NCI-H524 (cell line): ENCODE measurements at regions not wholly inside any gene's neighbourhood (a gene's known extent, or its start where the extent isn't known, plus 50 kb on each side); places are given as distances from the start of the nearest gene placed in this dataset.
"Not testable (repeated sequence)": the region's sequence is repeated elsewhere in the genome, so short reads cannot be mapped to it uniquely, and the experiment has no call there.

Experiments used
- DNase-seq, 2 experiments: peaks; one replicate each; lab custom pipeline; 2025; lab: John Stamatoyannopoulos, UW

DNA sequence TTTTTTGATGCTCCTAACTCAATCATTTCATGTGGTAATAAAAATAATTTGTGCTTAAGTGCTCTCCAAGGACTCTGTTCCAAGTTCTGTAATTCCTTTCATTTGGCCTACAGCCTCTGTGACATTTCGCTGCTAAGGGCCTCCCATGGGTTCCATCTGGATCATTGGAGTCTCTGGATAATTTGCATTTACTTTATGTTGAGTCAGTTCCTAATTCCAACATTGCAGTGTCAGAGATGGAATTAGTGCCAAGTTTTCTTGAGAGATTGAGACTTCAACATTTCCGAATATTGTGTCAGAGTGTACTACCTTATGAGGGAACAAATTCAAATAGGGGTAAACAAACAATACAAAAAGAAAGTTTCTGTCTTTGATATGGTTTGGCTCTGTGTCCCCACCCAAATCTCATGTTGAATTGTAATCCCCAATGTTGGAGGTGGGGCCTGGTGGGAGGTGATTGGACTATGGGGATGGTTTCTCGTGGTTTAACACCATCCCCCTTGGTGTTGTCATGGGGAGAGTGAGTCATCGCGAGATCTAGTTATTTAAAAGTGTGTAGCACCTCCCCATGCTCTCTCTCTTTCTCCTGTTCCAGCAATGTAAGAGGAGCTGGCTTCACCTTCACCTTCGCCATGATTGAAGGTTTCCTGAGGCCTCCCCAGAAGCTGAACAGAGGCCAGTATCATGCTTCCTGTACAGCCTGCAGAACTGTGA, 244.1 kb upstream of the TBX18 start:
- no peak for DNase-seq

DNA sequence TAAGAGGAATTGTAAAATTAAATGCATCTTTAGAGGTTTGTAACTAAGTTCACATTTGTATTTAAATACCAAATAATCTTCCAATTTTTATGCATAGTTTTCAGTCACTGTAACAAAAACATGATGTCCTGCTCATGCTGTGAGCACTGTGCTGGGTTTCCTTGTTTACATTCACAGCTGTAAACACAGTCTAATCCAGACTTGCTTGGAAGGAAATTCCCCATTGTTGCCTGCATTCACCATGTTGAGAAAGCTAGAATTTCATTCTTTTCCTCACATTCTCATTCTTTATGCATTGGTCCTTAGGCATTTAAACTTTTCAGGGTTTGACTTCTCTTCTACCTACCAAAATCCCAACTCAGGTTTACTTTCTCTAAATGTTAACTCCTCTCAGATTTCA, 242.0 kb upstream of the TBX18 start:
- no peak for DNase-seq

DNA sequence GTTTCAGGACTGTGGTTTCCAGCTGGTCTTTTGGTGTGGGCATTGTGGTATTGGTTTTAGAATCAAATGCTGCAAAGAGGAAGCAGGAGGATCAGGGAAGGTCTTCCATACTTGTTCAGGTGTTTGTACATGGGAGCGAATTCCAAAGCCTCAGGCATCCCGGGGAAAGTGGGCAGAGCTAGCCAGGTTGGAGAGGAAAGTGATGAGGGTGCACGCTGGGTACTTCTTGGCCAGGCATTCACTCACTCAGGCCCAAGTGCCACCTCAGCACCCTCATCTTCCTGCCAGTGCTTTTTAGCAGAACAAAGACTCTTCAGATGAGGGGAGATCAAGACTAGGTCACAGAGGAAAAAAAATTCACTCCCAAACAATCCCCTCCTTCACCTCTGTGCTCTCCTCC, 241.1 kb upstream of the TBX18 start:
- no peak for DNase-seq

DNA sequence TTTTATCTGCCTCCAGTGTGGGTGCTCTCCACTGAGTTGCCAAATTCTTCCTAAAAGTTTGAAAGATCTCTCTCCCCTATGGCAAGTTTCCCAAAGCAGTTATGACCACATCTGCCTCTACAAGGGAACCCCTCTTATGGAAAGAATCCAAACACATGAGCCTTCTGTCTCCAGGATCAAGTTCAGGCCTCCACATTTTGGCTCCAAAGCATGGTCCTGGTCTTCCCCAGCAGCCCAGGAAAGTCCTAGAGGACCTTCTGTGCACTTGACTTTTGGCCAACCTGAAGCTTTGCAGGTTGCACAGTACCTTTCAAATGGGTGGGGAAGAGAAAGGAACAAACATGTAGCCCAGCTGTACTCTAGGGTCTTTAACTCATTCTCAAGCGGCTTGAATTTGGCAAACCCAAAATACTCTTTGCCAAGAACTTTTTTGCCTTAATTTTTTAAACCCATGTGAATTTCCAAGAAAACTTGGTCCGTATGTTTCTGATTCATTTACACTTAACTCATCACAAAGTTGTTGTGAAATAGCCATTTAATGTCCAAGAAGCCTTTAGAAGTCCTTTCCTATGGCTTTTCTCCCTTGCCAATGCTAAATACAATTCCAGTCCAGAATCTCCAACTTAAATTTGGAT, 240.1 kb upstream of the TBX18 start:
- no peak for DNase-seq

DNA sequence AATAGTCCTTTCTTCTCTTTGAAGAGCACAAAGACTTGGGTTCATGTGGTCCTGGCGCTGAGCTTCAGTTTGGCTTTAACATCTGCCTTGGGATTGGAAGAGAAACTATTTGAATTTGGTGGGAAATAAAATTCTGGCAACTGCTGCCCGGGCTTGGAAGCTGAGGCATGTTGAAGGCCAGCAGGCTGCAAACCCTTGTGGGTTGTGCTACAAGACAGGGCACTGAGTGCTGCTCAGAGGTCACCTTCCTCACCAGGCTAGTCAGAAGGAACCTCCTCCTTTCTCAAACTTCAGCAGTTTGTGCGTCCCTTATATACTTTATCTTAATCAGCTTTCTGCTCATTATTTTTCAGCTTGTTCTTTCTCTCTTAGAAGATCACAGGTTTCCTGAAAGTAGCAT, 238.4 kb upstream of the TBX18 start:
- DNase-seq = no peak

DNA sequence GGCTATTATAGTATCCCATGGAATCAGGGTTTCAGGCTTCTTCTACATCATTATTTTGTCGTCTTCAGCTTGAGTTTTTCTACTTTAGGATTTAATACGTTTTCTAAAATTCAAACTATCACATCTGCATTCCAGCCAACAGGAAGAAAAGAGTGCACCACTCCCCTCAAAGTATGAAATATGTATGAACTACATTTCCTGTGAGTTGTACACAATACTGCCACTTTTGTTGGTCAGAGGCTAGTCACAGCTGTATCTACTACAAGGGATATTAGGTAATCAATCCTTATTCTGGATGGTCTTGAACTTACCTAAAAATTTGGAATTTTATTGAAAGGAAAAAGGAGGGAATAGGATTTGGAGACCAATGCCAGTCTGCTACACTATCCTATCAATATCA, 235.6 kb upstream of the TBX18 start:
- DNase-seq = no peak

DNA sequence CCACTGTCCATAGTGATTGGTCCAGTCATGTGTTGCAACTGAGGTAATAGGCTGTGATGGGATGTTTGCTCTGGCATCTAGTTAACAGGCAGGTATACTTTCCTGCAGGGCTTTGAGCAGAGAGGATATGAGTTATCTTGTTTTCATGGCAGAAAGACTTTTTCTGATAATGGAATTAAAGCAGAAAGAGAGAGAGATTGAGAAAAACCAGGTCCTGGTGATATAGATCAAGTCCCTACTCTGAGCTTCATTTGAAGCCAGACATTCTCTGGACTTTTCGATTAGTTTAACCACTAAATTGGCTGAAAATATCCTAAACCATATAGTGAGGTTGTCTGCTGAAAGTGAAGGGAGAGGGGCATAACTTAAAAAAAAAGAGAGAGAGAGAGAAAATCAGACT, 233.8 kb upstream of the TBX18 start:
- DNase-seq = no peak

DNA sequence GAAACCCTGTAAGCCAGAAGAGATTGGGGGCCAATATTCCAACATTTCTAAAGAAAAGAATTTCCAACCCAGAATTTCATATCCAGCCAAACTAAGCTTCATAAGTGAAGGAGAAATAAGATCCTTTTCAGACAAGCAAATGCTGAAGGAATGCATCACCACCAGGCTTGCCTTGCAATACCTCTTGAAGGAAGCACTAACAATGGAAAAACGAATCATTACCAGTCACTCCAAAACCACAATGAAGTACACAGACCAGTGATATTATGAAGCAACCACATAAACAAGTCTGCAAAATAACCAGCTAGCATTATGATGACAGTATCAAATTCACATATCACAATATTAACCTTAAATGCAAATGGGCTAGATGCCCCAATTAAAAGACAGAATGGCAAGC, 224.4 kb upstream of the TBX18 start:
- not testable (repeated sequence) for DNase-seq

DNA sequence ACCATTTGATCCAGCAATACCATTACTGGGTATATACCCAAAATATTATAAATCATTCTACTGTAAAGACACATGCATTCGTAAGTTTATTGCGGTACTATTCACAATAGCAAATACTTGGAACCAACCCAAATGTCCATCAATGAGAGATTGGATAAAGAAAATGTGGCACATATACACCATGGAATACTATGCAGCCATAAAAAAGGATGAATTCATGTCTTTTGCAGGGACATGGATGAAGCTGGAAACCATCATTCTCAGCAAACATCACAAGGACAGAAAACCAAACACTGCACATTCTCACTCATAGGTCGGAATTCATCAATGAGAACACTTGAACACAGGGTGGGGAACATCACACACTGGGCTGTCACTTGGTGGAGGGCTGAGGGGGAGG, 221.1 kb upstream of the TBX18 start:
- not testable (repeated sequence) for DNase-seq

DNA sequence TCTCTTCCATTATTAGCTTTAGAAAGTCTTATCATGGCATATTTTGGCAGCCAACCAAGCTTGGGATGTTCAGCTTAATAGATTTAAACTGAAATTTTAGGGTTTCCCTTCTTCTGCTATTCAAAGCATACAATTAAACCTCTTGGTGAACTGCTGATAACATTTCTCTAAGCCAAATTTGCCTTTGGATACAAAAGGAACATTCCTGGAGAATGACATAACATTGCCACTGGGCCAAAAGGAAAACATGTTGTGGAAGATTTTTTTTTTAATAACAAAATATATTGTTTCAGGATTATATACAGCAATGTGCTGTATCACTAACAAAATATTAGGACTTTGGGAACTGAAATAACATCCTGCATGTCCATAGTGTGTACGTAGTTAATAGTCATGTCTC, 215.1 kb upstream of the TBX18 start:
- DNase-seq = no peak

DNA sequence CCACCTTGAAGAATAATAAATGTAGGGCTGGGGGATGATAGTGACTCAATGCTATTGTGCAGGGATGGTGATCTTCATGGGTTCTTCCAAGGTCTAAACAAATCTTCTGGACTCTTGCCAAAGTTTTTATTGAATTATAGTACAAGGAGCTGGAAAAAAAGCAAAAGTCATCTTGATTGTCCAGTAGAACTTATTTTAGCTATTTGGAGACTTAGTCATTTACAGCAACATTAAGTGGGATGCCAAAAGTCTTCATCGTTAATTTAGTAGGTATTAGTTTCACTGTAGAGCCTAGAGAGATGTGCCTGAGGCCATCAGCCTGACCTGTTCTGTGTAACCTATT, 212.9 kb upstream of the TBX18 start:
- DNase-seq = no peak

DNA sequence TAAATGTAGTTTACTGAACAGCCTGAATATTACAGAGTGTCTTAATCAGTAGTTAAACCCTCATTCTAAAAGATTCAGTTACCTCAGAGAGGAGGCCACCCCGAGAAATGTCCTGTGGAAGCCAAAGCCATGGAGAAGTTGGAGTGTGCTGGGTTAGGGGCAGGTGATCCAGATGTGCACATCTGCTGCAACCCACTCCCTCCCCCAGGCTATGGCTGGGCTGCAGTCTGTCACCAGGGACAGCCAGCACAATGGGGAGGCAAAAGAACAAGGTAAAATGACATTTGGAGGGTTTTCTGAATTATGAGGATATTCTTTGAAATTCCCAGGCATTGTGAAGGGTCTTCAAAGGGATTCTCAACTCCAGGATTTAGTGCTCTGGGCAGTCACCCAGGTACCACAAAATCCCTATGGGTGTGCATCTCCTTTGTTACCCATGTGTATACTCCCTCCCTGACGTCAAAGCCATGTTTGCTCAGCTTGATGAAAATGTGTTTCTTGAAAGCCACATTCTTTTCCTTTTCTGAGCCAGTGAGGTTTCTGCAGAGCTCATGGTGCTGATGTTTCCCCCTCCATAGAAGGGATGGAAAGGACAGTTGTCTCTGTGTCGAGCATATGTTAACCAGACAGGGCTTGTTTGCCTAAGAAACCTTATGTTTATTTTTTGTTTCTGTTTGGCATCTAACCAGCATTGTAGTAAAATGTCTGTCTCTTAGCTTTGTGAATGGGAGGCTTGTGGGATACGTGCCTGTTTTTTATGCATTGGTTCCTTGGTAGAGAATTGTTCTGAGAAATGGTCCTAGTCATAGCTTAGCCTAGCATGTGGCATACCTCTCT, 212.3 kb upstream of the TBX18 start:
- DNase-seq = no peak

DNA sequence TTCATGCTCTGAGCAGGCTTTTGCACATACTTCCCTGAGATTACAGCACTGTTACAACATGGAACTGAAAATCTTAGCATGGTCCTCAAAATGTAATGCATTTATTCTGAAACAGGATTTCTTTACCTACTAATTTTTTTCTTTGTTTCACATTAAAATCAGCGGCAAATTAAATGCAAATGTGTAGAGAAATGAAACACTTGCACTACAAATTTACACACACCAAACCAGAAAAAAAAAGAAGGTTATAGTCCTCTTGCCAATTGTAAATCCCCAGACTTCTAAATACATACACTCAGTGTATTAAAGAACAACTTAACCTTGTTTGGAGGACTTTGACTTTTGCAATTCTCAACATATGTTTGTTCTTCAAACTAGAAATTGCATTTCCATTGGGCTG, 210.9 kb upstream of the TBX18 start:
- no peak for DNase-seq

DNA sequence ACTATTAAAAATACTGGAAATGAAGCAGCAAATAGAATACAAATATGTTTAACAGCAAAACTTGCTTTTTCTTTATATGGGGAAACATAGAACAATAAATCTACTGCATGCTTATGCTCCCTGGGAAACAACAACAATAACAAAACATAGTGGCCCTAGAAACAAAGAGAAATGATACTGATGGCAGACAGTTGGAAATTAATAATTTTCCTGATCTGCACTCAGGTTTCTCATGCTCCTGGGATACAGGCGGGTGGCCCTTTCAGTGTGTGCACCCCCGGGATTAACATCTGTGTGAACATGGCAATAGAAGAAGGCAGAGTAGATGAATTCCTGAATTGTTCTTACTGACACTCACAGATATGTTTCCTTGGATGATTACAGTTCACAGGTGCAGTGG, 209.2 kb upstream of the TBX18 start:
- DNase-seq = no peak

DNA sequence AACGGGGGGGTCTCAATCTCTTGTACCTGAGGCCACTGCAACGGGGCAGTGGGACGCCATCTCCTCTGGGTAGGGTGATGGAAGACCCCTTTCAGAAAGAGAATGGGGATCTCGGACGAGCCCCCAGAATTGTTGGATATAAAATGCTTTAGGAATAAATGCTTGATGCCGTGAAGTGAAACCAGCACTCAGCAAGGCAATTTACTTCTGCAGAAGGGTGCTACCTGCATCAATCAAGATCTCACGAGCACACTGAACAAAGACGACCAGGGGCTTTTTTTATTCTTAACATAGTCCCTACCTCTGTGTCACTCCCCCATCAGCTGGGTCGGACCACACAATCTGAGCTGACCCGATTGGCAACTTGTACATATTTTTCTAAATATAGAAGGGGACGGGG, 203.6 kb upstream of the TBX18 start:
- no peak for DNase-seq

DNA sequence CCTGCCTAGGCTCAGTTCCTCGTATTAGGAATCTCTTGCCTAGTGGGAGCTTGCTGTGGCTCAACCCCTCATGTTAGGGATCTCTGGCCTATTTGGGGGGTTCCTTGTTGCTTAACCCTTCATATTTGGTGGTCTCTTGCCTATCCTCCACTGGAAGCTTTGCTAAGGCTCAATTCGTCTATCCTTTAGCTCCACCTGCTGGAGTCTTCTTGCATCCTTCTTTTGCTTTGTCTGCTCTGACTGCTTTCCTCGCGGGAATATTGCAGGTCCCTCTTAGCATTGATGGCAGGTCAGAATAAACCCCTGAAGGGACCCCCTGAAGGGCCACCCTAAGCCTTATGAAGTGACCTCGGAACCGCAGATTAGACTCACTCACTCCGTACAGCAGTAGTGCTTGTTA, 203.0 kb upstream of the TBX18 start:
- DNase-seq = peak; percentile 9 to 64

DNA sequence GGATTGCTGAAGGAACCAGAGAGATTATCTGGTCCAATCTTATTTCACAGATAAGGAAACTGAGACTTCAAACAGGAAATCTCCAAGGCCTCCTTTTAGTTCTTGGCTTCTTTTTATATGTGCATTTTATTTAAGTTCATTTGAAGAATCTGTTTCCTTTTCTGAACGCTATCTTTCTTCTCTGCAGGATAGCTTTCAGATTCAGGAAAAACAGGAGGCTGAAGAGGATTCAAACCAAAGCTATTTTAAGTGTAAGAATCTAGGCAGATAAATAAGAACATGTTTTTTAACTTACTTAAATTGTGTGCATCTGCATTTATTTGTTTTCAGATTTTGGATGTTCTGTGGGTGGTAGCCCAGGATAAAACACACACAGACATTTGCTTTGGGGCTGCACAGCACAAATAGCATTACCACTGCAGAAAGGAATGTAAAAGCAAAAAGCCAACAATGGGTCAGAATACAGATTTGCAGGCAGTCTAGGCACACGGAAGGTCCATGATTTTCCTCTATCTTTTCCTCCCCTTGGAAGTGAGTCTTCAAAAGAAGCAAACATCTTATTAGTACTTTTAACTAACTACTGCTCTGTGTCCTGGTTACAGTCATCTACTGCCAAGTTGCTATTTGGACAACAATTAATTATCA, 188.8 kb upstream of the TBX18 start:
- no peak for DNase-seq

DNA sequence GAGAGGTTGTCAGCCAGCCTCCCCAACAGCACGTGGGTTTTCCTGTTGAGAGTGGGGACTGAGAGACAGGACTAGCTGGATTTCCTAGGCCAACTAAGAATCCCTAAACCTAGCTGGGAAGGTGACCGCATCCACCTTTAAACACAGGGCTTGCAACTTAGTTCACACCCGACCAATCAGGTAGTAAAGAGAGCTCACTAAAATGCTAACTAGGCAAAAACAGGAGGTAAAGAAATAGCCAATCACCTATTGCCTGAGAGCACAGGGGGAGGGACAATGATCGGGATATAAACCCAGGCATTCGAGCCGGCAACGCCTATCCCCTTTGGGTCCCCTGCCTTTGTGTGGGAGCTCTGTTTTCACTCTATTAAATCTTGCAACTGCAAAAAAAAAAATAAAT, 180.5 kb upstream of the TBX18 start:
- not testable (repeated sequence) for DNase-seq

DNA sequence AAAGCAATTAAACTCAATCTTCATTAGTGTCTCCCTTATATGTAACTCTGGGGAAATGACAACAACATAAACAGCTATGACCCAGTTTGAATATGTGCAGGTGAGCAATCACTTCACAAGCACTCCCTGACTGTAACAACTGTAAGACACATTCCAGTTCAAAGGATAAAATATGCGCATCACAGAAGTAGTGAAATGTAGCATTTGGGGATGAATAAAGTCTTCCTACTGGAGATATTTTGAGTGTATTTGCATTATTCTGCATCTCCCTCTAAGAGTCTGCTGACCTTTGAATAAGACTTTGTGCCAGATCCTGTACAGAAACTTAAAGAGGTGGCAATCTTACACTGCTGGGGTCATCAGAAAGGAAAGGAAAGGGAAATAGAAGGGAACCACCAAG, 179.5 kb upstream of the TBX18 start:
- DNase-seq = no peak

DNA sequence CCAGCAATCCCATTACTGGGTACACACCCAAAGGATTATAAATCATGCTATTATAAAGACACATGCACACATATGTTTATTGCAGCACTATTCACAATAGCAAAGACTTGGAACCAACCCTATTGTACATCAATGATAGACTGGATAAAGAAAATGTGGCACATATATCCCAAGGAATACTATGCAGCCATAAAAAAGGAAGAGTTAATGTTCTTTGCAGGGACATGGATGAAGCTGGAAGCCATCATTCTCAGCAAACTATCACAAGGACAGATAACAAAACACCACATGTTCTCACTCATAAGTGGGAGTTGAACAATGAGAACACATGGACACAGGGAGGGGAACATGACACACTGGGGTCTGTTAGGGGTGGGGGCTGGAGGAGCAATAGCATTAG, 177.2 kb upstream of the TBX18 start:
- DNase-seq = not testable (repeated sequence)

DNA sequence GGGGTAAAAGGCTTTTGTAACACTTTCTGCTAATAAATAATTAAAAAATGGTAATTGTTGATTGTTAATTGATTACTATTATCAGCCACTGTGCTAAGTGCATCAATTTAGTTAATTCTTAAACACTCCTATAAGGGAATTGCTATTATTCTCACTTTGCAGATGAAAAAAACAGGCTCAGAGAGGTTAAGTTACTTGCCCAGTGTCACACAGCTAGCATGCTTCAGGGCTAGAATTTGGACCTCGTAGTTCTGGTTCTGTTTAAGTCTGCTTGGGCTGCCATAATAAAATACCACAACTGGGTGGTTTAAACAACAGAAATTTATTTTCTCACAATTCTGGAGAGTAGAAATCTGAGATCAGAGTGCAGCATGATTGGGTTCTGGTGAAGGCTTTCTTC, 164.8 kb upstream of the TBX18 start:
- DNase-seq = no peak

DNA sequence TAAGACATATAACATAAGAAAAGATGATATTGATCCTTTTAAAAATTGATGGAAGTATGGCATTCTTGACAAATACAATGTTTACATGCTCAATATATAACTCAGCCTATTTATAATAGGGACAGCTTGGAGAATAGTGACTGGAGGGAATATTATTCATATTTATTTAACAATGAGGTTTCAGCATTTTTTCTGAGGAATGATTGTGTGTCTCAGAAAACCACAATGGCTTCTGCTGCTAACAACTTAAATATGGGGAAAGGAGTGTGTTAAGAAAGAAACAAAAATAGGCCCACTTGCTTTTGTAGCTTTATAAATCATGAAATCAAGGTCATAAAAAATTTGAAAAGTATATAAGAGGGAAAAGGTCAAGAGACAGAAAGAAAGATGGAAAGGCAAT, 163.2 kb upstream of the TBX18 start:
- DNase-seq = no peak
